ENCODE measurements at regions not wholly inside any gene's neighbourhood (a gene's known extent, or its start where the extent isn't known, plus 50 kb on each side); places are given as distances from the start of the nearest gene placed in this dataset.

DNA sequence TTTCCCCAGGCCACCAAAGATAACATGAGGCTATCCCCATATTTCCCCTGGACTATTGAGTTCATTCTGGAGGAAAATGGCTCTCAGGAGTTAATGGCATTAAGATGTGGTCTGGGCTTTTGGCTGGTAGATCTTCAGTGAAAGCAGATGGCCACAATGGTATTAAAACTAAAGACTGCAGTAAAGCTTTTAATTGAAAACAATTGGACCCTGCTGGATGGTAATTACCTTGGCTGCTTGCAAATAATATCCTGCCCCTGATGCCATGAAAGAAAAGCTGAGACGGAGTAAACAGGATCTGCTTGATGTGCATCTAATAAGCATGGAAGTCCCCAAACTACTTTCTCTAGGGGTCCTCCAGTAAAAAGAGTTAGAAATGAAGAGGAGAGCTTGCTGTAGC is 255.8 kb downstream of the QKI start:
- no peak for DNase-seq

DNA sequence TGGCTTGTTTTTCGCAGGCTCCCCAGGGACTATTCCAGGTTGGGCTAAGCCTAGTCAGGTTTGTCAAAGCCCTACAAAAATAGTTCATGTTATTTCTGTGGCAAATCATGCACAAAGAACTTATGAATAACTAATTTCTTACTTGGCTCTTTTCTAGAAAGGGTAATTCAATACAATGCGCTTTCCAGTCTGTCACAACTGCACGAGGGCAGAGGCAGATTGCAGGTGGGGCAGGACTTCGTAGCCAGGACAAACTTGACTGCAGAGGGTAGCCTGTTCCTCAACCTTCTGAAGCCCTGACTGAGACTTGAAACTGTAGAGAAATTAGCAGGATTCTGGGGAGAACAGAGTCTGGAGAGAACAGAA is 253.5 kb downstream of the QKI start:
- no peak for DNase-seq

DNA sequence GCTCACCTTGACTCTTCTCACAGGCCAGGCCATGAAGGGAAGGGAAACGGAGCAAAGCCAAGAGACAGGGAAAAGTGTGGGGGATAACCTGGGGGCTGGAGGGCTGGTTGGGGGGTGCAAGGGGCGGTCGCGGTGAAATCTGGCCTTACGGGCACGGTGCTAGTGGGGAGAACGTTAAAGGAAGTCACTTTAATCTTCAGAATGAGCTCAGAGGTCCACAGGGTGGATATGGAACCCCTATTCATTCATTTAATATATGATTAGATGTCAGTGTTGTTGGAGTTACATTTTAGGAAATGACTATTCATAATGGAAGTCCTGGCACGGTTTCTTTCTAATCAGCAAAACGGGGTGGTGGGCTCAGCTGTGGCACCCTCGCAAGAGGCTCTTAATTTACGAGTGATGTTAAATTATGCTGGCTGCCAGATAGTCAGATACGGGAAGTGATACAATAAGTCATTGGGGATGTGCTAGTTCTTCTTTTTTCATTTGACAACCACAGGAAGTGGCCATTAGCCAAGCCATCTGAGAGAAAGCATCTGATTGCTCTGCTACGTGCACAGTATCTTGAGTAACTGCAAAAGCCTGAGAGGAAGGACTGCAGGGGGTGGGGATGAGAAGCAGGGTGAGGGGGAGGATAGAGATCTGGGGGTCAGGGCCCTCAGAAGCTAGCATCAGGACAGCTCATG is 253.0 kb downstream of the QKI start:
- DNase-seq, result peak in 1 of 5 donors; percentile 11

DNA sequence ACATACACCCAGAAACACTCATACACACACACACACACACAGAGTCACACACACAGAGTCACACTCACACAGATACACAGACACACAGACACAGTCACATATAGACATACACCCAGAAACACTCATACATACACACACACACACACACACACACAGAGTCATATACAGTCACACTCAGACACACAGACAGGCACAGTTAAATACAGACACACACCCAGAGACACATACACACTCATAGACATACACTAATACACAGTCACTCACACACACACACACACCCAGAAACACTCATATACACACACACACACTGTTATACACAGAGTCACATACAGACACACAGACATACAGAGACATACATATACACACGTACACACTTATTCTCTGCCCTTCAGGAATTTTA is 250.9 kb downstream of the QKI start:
- DNase-seq, result no peak

DNA sequence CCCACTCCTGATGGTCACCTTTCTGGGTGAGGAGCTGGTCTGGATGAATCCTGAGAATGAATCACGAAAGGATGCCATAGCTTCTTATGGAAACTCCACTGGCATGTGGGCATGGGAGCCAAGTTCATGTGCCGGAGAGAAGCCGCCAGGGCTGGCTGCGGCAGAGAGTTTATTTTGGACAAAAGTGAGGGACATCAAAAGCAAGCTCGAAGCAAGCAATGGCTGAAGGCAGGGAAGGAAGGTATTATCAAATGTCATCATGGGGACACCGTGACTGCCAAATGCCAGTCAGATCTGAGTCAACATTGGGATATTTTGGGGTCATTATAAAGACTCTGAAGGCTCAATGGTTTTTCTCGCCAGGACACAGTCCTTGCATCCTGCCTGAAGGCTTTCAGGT is 249.1 kb downstream of the QKI start:
- no peak for DNase-seq

DNA sequence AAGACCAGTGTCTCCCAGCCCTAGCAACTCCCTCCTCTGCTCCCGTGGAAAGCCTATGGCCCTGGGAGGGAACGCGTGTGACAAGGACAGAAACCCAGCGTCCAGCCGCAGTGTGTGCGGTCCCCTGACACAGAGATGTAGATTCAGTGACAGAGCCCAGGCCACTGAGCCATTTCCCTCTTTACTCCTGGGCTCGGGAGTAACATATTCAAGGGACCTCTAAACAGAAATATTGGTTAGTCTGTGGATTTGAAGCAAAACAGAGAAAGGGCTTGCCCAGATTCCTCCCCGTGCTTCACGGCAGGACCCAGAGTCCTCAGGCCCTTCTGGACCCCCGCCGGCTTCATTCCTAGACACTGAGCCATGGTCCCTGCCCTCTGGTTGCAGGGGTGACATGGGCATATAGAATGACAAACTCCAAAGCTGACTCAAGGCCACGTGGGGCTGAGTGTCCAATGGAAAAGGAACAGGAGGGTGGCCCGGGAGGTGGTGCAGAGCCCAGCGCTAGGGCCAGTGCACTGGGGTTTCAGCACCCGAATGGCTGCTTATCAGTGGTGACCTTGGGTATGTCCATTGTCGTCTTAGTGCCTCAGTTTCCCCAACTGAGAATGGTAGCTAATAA is 248.2 kb downstream of the QKI start:
- no peak for DNase-seq

DNA sequence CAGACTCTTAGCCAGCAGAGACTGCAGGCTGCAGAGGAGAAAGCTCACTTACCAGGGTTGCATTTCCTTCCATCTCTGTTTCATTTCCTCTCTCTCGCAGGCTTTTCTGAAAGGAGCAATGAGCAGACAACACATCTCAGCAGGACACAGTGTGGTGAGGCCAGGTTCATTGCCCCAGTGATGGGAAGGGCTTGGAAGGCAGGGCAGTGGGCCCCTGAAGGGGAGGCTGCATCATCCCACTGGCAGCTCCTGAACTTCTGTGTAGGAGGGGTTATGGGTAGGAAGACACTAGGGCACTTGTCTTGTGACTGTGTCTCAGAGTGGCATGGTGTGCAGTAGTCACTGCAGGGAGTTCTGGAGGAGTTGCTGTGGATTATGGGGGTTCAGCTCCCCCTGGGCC is 246.8 kb downstream of the QKI start:
- DNase-seq, result peak in 1 of 5 donors; percentile 3

DNA sequence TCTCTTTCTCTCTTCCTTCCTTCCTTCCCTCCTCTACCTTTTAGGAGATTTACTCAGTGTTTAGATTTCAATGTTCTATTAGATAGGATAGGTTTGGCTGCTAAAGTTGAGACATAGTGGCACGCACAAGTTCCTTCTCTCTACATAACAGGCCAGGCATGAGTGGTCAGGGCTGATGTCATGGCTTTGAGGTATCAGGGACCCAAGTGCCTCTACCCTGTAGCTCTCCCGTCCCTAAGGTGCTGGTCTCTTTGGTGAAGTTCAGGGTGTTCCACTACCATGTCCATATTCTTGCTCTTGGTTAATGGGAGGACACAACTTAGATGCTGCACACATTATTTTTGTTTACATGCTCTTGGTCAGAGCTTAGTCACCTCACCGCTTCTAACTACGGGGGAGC is 245.3 kb downstream of the QKI start:
- no peak for DNase-seq

DNA sequence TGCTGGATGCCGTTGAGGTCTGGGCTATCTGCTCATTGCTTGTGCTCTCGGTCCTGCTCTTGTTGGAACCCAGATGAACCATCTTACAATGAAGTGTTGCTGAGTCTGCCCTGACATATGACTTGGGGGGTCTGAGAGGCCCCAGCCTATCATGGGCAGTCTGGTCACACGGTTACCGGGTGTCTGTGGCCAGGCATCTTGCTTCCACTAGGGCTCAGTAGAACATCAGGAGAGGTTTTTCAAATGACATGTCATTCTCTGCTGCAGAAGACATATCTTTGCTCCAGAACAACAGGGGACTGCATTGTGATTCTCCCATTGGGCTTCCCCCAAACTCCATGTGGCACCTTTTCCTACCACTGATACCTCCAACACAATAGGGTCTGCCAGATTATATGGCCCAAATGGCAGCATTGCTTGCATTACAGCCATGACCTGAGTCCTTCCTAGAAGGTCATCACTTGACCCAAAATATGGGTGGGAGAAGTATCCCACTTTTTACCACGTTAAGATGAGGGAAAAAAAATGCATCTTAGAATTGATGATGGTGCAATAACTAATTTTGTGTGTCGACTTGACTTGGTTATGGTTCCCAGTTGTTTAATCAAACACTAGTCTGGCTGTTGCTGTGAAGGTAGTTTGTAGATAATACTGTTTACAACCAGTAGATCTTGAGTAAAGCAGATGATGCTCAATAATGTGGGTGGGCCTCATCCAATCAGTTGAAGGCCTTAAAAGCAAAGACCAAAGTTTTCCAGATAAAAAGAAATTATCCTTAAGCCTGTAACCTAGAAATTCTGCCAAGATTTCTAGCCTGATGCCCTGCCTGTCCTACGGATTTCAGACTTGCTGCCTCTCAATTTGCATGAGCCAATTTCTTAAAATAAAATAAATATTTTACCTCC is 241.0 kb downstream of the QKI start:
- no peak for DNase-seq

DNA sequence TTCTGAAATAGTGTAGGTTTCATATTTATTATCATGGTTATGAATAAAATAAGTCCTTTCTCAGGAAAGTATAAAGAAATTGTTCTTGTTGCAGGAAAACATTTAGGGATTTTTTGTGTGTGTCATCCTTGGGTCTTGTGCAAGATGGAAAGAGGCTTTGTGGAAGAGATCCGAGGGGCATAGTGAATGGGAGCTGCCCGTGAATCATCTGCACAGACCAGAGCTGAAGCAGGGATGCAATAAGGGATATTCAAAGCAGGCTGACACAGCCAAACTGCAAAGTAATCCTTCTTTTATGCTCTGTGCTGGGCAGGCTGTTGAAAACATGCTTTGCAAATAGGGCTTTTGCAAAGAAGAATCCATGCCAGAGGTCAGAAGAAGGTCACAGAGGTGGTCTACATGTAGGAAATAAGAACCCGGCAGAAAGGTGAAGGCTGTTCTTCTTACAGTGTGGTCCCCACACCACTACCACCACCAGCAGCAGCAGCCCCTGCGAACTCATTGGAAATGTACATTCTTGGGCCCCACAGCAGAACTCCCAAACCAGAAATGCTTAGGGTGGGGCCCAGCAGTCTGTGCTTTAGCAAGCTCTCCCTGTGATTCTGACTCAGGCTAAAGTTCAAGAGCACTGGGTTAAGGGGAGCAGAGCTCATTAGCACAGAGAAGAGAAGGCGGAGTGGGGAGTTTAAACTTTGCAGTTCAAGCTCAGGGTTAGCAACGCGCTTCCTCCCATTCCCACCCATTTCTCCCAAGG is 237.6 kb downstream of the QKI start:
- DNase-seq, result no peak

DNA sequence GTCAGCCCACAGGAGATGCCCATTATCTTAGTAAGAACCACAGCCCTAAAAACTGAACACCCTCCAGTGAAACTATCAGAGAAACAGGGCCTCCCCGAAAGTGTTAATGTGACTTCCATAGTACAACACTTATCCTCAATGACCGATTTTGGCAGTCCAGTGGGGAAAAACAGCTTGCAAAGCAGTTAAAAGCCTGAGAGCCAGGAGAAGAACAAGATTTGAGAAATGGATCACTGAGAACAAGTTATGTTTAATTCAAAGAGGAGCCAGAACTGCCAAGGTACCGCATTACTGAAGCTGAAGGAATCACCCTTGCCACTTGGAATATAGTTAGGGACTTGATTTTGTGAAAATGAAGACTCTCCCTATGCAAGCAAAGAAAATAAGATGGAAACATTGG is 236.9 kb downstream of the QKI start:
- no peak for DNase-seq

DNA sequence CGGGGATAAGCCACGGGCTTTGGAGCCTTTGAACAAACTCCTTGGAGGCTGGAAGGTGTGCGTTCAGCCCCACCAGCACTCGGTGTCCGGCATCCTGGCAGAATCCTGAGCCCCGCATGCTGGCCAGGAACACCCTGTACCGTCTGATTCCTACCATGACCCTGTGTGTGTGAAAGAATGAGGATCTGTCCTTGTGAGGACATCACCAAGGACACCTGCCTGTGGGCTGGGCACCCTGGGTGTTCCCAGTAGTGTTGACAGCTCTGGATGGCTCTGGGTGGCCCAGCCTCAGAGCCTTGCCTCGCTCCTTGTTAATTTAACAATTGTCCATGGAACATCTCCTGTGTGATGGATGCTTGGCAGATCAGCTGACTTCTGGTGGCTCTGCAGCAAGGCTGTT is 234.3 kb downstream of the QKI start:
- no peak for DNase-seq

DNA sequence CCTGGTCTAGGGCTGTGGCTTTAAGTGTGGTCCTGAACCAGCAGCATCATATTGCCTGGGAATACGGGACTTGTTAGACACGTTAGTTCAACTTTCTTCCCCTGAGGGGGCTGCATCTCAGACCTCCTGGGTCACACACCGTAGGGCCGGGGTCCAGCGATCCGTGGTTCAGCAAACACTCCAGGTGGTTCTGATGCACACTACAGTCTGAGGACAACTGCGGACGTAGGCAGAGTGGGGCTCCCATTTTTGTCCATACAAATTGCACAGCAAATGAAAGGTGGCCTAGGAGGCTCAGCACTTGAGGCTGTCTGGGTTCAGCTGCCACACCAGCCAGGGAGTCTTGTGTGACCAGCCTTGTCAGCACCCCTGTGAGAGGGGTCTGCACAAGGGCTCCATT is 233.1 kb downstream of the QKI start:
- no peak for DNase-seq

DNA sequence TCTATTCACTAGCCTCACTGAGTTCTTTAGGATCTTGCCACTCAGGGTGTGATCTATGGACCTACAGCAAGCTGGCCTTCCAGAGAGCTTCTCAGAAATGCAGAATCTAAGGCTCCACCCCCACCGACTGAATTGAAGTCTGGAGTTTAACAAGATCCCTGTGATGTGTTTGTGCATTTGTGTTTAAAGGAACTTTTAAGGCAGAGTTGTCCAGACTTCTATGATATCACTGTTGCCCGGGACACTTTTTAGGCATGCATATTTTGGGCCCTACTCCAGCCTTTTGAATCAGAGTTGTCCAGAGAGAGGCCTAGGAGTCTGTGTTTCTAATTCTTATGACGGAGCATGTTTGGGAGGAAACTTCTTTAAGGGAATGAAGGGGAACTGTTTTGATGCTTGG is 232.3 kb downstream of the QKI start:
- no peak for DNase-seq

DNA sequence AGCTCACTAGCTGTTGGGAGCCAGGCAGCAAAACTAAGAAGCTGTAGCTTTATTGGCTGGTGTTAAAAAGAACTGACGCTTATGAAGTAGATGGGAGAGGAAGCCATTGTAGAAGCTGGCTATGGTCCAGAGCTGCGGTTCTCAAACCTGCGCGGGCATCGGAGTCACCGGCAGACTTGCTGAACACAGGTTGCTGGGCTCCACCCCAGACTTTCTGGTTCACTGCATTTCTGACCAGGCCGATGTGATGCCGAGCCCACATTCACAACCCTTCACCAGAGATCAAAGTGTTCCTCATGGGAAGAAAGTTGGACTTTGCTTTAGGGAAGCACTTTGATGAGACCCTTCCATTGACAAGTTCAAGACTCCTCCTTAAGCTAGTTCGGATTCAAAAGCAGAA is 231.6 kb downstream of the QKI start:
- DNase-seq, result no peak

DNA sequence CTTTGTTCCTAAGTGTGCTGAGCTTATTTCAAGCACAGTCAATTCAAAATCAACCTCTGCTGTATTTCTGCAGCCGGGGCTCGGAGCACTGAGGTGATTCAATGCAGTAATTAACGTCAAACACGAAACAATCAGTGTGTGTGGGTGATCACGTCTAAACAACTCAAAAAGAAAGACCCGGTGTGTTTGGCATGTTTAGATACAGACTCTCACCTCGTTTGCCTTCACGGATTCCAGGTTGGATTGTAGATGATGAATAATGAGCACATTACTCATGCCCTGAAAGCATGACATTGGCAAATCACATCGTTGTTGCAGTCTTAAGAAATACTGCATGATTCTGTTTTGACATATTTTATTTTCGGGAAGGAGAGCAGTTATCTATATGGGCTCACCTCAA is 231.0 kb downstream of the QKI start:
- no peak for DNase-seq

DNA sequence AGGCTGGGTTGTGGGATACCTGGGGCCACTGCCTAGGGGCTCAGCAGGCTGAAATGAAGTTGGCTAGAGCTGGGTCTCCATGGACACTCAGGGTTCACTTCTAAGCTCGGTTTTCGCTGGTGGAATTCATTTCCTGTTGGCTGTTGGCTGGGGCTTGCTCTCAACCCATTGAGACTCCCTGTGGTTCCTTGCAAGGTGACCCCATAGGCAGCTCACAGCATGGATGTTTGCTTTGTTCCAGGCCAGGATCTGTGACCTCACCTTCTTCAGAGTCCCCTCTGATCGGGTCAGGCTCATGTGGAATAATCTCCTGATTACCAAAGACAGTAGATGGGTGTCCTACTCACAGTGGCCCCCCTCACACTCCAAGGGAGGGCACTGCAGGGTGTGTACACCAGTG is 229.3 kb downstream of the QKI start:
- DNase-seq, result no peak

DNA sequence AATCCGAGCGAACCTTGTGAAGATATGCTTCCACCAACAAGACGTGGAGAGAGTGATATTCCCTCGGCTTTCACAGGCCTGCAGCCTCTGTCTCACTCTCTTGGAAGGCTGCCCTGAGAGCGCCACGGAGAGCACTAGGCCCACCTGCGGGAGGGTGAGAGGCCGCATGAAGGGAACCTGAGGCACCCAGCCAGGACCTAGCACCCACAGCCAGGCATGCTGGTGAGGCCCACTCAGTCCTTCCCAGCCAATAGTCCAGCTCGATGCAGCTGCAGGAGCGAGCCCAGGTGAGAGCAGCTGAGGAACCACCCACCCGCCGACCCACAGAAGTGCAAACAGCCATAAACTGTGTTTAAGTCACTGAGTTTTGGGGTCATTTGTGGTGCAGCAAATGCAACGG is 227.2 kb downstream of the QKI start:
- no peak for DNase-seq

DNA sequence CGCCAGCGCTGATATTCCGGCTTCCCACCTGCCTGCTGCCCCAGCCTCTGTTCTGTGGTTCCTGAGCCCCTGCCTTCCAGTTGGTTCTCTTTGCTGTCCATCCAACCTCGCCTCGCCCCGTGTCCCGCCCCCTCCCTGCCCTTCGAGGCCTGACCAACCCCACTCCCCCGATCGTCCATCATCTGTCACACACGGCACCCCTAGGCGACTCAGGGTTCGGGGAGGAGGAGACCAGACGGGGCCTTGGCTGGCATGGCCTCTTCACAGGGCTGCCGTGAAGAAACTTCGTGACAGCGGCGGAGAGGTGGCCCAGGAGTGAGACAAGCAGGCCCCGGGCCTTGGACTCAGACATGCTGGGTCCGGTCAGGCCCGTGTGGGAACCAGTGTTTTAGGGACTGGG is 226.1 kb downstream of the QKI start:
- DNase-seq, result no peak

DNA sequence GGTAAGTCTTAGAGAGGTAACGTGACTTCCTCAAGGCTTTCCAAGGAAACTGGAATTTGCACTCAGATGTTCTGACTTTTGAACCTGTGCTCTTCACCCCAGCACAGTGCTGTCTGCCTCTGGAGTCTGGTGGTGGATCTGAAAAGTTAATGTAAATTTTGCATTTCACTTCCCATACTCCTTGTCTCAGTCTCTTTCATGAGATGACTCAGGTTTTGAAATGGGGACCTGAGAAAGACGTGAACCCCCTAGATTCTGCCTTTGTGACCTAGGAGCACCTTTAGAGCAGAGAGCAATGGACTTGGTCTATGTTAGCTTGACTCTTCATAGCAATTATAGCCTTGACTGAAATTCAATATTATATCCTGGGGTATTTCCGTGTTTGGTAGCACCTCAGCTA is 223.0 kb downstream of the QKI start:
- no peak for DNase-seq

DNA sequence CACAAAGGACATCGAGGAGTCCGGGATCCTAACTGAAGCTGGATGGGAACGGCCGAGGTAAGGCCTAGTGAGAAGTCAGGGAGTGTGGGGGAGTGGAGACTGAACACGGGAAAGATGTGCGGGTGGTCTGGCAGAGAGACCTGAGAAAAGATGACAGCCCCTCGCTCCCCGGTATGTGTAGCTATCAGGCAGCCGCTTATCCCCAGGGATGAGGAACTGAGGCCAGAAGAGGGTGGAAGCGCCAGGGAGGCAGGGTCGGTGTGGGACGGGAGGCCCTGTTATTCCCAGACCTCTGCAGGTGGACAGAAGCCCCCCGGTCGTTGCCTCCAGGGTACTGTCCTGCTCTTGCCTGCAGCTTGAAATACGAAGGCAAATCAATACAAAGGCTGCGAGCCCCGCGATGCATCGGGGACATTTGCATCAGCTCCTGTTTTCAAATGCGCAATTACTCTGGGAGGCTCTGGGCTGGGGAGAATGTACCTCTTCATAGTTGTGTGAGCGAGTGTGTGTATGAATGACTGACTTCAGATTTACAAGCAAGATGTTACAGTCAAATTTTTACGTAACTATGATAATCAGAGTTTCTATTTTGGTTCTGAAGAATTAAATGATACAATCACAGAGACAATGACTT is 221.3 kb downstream of the QKI start:
- DNase-seq, result no peak

DNA sequence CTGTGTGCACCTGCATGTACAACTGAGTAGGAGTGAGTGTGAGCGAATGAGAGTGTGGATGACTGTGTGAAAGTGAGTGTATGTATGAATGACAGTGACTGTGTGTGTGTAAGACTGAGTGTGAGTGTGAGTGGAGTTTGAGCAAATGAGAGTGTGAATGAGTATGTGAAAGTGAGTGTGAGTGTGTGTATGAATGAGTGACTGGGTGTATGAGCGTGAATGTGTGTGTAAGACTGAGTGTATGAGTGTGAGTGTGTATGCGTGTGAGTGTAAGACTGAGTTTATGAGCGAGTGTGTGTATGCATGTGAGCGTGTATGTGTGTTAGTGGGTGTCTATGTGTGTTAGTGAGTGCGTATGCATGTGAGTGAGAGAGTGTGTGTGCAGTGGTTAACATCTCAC is 220.8 kb downstream of the QKI start:
- DNase-seq, result no peak
